ENCODE measurements at regions not wholly inside any gene's neighbourhood (a gene's known extent, or its start where the extent isn't known, plus 50 kb on each side); places are given as distances from the start of the nearest gene placed in this dataset.
A peak's percentile ranks its signal among the peaks of the same experiment; 100 is the strongest.
"Not testable (repeated sequence)": the region's sequence is repeated elsewhere in the genome, so short reads cannot be mapped to it uniquely, and the experiment has no call there.

DNA sequence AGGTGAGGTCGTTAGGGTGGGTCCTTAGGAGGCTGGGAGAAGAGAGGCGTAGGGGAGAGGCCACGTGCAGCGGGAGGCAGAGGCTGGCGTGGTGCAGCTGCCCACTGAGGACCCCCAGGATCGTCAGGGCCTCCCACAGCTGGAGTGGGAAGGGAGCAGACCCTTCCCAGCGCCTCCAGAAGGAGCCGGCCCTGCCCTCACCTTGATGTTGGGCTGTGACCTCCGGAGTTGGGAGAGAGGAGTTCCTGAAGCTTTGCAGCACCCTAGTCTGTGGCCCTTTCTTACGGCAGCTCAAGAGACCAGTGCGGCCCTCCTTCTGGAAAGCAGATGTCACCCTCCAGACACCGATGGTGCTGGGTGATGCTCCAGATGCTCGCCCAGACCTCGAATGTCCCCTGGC, 156.5 kb upstream of the ZNF469 start:
- DNase-seq (ENCODE audit: low read depth in 2 of 2); H3K4me3 ChIP-seq (replicated peaks in 1 of 2; ENCODE audit: low read depth in 2 of 2, low read length in 2 of 2): not testable (repeated sequence)

DNA sequence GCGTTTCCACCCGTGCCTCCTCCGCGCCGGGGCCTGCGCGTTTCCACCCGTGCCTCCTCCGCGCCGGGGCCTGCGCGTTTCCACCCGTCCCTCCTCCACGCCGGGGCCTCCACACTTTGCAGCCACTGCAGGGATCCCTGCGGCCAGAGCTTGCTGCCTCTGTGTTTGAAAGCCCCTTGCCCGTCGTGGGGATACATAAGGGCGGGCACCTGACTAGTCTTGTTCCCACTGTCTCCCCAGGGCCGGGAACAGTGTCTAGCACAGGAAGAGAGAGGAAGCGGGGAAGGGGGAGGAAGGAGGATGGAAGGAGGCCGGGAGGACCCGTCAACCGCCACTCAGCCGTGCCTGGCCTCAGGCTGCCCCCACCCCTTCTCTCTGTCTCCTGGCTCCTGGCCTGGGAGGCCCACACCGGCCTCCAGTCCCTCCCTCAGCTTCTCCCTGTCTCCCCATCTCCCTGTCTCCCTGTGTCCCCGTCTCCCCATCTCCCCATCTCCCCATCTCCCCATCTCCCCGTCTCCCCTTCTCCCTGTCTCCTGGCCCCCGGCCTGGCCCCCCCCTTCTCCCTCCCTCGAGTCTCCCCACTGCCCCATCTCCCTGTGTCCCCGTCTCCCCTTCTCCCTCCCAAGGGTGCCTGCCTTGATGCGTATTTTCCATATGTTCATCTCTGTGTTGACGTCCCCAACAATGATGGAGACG, 155.6 kb upstream of the ZNF469 start:
- H3K4me3 ChIP-seq (replicated peaks in 1 of 2; ENCODE audit: low read depth in 2 of 2, low read length in 2 of 2); DNase-seq (ENCODE audit: low read depth in 2 of 2): not testable (repeated sequence)

DNA sequence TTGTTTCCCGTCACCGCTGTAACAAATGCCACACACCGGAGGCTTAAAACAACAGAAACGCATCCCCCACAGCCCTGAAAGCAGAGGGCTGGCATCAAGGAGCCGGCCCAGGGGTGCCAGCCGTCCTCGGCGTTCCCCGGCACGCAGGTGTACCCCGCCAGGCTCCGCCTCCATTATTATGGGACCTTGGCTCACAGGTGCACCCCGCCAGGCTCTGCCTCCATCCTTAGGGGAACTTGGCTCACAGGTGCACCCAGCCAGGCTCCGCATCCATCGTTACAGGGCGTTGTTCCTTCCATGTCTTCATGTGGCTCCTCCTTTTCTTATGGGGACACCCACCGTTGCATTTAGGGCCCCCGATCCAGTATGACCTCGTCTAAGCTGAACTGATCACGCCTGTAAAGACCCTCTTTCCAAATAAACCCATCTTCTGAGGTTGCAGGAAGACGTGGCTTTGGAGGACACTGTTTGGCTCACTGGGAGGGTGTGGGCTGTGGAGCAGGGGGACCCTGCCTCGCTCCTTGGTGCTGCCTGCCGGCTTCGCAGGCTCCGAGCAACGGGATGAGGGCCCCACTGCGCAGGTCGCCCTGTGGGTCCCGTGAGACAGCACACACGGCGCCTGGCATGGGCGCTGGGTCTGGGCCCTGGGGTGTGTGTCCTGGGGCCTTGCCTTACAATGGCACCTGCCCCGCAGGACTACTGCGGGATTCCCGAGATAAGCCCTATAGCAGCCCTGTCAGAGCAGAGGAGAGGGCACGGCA, 154.9 kb upstream of the ZNF469 start:
- not testable (repeated sequence) for H3K4me3 ChIP-seq (replicated peaks in 1 of 2; ENCODE audit: low read depth in 2 of 2, low read length in 2 of 2)

DNA sequence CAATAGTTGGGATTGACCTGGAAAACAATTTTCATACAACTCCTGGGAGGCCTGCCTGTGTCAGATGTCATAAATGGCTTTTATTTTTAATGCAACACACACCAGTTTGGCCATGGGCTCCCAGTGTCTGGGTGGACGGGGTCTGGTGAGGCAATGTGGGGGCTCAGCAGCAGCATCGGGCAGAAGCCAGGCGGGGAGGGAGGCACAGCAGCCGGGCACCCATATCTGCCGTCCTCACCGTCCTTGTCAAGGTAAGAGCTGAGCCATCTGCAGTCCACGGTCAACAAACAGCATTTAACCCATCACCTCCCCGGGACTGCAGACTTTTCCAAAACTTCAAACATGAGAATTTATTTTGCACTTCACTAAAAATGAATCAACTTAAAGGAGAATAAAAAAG, 154.0 kb upstream of the ZNF469 start:
- DNase-seq (ENCODE audit: low read depth in 2 of 2); H3K4me3 ChIP-seq (replicated peaks in 1 of 2; ENCODE audit: low read depth in 2 of 2, low read length in 2 of 2): not testable (repeated sequence)

More for the DNA sequence above, 154.9 kb upstream of the ZNF469 start:
- not testable (repeated sequence) for DNase-seq (ENCODE audit: low read depth in 2 of 2)

DNA sequence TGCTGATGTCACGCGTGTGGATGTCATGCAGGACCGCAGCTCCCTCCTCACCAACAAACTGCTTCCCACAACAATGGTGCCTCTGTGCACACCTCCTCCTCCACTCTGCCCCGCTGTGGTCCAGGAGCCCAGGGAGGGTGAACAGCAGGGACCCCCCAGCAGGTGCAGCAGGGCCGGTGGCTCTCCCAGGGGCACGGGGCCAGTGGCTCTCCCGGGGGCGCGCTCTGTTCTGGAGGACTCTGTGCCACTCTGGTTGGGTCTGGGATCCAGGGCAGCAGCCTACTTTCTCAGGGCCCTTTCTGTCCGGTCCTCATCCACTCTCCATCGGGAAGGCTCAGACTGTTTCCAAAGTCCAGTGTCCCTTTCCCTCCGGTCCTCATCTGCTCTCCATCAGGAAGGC, 153.0 kb upstream of the ZNF469 start:
- DNase-seq (ENCODE audit: low read depth in 2 of 2): not testable (repeated sequence)

DNA sequence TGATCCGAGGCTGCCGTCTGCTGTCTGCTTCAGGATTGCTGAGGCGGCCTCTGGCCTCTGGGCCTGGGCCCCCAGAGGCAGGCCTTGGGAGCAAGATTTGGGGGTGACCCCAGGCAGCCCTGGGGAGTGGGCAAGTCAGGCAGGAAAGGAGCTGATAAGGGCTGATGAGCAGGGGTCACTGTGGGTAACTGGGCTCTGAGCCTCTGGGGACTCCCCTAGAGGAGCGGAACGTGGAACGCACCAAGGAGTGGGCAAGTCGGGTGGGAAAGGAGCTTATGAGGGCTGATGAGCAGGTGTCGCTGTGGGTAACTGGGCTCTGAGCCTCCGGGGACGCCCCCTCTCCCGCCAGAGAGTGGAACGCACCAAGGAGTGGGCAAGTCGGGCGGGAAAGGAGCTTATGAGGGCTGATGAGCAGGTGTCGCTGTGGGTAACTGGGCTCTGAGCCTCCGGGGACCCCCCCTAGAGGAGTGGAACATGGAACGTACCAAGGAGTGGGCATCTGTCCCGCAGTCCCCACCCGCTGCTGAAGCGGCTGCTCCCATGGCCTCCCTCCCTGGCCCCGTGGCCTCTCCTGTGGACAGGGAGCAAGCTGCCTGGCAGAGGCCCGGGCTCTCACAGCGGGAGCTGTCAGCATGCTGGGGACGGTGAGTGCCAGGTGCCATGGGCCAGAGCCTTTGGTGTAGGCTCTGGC, 152.3 kb upstream of the ZNF469 start:
- H3K4me3 ChIP-seq (replicated peaks in 1 of 2; ENCODE audit: low read depth in 2 of 2, low read length in 2 of 2); DNase-seq (ENCODE audit: low read depth in 2 of 2): not testable (repeated sequence)

More for the DNA sequence above, 153.0 kb upstream of the ZNF469 start:
- not testable (repeated sequence) for H3K4me3 ChIP-seq (replicated peaks in 1 of 2; ENCODE audit: low read depth in 2 of 2, low read length in 2 of 2)

DNA sequence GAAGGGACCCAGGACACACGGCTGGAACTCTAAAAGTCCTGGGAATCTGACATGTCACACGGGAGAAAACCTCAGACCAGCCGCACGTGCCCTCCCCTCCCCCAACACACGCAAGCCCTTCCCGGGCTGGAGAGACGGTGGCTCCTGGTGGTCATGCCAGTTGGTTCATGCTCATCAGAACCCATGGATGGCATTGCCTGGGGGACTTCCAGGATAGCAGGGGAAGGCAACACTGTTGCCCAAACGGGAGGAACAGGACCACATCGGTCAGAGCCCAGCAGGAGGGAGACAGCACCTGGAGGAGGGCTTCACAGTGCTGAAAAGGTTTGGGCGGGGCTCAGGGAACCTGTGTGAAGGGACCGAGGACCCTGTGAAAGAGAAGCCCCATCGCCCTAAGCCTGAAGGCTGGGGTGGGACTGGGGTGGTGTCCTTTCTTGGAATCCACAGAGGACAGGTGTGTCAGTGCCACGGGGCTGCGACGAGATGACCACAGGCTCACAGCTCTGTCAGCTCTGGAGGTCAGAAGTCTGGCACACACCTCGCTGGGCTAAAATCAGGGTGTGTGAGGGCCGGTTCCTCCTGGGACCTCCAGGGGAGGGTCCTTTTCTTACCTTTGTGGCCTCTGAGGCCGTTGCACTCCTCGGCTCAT, 151.7 kb upstream of the ZNF469 start:
- H3K4me3 ChIP-seq (replicated peaks in 1 of 2; ENCODE audit: low read depth in 2 of 2, low read length in 2 of 2); DNase-seq (ENCODE audit: low read depth in 2 of 2): not testable (repeated sequence)

DNA sequence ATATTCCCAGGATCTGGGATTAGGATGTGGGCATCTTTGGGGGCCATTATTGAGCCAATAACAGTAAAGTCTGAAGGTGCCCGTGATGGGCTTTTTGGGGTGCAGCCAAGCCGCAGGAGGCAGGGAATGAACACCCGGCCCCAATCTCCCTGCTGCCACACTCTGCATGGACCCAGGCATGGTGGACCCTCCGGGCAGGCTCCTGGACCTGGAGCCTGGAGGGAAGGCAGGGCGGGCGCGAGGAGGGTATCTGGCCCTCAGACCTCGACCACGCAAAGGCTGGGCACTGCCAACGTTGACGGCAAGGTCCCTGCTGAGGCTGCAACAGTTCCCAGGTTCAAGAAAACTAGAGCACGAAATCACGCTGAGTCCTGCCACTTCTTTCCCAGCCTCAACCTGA, 150.9 kb upstream of the ZNF469 start:
- H3K4me3 ChIP-seq (replicated peaks in 1 of 2; ENCODE audit: low read depth in 2 of 2, low read length in 2 of 2); DNase-seq (ENCODE audit: low read depth in 2 of 2): not testable (repeated sequence)

DNA sequence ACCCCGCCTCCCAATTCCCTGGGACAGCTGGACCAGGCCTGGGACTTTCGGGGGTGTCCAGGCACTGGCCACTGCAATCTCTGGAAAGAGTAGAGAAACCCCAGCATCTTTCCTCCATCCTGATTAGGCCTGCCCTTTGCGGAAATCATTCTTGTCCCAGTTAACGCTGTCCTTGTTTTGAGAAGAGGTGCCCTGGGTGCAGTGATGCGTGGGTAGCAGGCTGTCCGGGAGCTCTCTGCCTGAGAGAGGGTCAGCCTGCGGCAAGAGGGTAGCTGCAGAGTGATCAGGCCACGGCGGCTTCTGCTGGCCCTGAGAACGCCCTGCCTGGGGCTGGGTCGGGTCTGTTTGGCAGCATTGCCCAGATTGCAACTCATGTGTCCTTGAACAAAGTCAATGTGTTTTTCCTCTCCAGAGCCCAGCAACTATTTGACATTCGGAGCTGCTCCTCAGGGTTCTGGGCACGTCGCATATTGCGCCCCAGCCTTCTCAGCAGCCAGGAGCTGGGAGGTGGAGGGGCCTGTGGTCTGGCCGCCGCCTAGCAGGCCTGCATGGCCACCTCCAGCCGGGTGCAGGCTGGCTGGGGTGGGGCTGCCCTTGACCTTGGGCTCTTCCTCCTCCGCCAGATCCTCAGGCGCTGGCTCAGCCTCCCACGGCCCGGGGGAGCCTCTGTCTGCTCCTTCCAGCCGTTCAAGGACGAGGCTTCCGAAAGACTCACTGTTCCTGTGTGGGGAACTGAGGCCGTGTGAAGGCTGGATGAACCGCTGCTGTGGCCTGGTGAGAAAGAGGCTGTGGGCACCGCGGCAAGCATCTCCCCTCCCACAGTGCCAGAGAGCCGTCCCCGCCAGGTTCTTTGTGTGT, 150.1 kb upstream of the ZNF469 start:
- DNase-seq (ENCODE audit: low read depth in 2 of 2); H3K4me3 ChIP-seq (replicated peaks in 1 of 2; ENCODE audit: low read depth in 2 of 2, low read length in 2 of 2): not testable (repeated sequence)

DNA sequence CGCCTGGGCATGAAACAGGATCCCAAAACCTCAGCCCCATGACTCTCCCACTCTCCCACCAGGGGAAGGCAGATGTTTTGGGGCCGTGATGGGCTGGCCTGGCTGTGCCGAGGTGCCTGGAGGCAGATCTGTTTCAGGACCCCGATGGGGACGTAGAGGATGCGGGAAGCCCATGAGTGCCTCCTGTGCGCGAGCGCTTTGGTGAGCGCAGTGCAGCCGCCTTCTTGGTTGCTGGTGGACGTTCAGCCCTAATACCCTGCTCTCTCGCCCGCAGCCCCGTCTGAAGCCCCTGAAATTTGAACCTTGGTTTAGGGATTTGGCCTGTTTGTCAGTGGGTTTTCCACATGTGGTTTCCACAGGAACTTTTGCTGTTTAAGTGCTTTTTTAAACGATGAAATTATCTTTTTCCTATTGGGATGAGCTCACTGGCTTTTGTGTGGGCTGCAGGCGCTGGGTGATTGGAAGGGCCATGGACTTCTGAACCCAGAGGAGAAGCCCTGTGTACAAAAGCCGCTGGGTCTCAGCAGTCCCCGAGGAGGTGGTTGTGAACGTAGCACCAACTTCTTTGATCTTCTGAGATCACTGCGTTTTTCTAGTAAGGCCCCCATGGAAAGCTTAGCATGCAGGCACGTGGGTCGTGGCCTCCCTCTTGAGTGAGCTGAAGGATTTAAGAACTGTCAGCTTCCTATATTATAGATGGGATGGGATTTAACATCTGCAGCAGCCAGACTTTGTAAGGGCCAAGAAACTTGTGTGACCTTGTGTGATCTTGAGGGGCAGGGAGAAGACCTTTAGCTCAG, 148.9 kb upstream of the ZNF469 start:
- DNase-seq (ENCODE audit: low read depth in 2 of 2); H3K4me3 ChIP-seq (replicated peaks in 1 of 2; ENCODE audit: low read depth in 2 of 2, low read length in 2 of 2): not testable (repeated sequence)

DNA sequence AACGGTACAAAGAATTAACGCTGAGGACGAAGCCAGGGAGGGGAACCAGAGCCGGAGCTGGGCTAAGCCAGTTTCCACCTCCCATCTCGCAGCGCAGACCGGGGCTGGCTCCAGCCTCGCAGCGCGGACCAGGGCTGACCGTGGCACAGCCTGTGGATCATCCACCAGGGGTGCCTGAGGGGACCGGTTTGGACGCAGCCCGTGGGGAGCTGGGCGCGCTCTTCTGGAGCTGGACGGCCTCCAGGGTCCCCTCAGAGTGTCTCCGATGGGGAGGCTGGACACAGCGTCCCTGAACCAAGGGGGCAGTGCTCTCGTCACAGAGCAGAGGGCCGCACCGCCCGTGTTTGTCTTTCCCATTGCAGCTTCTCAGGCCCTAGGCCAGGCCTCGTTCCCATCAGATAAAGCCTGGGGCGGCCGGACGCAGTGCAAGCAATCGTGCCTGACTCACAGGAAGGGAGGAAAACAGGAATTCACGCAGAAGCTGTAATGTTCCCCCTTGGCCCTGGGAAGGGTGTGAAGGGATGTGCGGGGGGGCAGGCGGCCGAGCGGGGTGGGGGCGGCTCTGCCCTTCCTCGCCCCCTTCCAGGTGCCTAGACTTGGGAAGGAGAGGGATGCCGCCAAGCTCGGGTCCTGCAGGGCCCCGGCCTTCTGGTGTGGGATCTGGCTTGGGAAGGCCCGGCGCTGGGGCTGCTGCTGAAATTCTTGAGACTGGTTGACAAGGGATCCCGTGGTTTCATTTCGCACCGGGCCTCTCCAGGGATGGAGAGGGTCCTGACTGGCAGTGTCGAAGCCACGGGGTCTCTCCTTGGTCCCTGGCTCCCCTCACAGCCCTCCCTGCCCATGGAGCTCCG, 148.1 kb upstream of the ZNF469 start:
- not testable (repeated sequence) for H3K4me3 ChIP-seq (replicated peaks in 1 of 2; ENCODE audit: low read depth in 2 of 2, low read length in 2 of 2)
- TF ChIP-seq, protein P1, sequence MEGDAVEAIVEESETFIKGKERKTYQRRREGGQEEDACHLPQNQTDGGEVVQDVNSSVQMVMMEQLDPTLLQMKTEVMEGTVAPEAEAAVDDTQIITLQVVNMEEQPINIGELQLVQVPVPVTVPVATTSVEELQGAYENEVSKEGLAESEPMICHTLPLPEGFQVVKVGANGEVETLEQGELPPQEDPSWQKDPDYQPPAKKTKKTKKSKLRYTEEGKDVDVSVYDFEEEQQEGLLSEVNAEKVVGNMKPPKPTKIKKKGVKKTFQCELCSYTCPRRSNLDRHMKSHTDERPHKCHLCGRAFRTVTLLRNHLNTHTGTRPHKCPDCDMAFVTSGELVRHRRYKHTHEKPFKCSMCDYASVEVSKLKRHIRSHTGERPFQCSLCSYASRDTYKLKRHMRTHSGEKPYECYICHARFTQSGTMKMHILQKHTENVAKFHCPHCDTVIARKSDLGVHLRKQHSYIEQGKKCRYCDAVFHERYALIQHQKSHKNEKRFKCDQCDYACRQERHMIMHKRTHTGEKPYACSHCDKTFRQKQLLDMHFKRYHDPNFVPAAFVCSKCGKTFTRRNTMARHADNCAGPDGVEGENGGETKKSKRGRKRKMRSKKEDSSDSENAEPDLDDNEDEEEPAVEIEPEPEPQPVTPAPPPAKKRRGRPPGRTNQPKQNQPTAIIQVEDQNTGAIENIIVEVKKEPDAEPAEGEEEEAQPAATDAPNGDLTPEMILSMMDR (IDR thresholded peaks at IDR 0.05; ENCODE audit: low read depth, low read length): peak; percentile 8
- peak; percentile 73 to 74 for DNase-seq (ENCODE audit: low read depth in 2 of 2)

DNA sequence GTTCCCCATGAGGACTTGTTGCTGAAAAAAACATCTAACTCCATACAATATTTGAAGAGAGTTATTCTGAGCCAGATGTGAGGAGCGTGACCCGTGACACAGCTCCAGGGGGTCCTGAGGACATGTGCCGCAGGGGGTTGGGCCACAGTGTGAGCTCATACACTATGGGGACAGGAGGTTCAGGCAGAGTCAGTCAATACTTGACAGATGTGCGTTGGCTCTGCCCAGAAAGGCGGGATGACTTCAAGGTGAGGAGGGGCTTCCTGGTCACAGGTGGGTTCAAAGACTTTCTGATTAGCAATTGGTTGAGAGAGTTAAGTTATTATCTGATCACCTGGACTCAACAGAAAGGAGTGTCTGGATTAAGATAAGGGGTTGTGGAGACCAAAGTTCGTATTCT, 147.1 kb upstream of the ZNF469 start:
- H3K4me3 ChIP-seq (replicated peaks in 1 of 2; ENCODE audit: low read depth in 2 of 2, low read length in 2 of 2); DNase-seq (ENCODE audit: low read depth in 2 of 2): not testable (repeated sequence)

DNA sequence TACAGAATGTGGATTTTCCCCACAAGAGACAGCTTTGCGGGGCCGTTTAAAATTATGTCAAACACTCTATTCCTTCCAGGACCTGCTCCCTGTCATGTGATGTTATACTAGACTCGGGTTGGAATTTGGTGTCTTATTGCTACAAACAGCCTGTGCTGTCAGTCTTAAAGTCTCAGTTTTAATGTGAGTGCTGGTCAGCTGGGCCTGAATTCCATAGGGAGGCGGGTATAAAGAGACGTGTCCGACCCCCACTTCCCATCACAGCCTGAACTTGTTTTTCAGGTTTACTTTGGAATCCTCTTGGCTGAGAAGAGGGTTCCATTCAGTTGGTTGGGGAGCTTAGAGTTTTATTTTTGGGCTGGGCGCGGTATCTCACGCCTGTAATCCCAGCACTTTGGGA, 146.5 kb upstream of the ZNF469 start:
- H3K4me3 ChIP-seq (replicated peaks in 1 of 2; ENCODE audit: low read depth in 2 of 2, low read length in 2 of 2); DNase-seq (ENCODE audit: low read depth in 2 of 2): not testable (repeated sequence)

DNA sequence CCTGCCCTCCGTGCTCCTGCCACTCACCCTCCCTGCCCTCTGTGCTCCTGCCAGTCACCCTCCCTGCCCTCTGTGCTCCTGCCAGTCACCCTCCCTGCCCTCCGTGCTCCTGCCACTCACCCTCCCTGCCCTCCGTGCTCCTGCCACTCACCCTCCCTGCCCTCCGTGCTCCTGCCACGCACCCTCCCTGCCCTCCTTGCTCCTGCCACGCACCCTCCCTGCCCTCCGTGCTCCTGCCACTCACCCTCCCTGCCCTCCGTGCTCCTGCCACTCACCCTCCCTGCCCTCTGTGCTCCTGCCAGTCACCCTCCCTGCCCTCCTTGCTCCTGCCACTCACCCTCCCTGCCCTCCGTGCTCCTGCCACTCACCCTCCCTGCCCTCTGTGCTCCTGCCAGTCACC, 145.4 kb upstream of the ZNF469 start:
- not testable (repeated sequence) for H3K4me3 ChIP-seq (replicated peaks in 1 of 2; ENCODE audit: low read depth in 2 of 2, low read length in 2 of 2); DNase-seq (ENCODE audit: low read depth in 2 of 2)
